SK-N-SH (cell line): ENCODE measurements at regions not wholly inside any gene's neighbourhood (a gene's known extent, or its start where the extent isn't known, plus 50 kb on each side); places are given as distances from the start of the nearest gene placed in this dataset.
"Not testable (repeated sequence)": the region's sequence is repeated elsewhere in the genome, so short reads cannot be mapped to it uniquely, and the experiment has no call there.

ENCODE experiments used
- CTCF ChIP-seq: fragments of 200-600 bp; sonication (generic); IDR thresholded peaks from 2 replicates; pipeline ENCODE4 v1.6.1; 2017; ENCODE audit warnings: antibody characterized with exemption, mild to moderate bottlenecking, moderate library complexity
- EP300 ChIP-seq, 2 experiments: IDR thresholded peaks; 2 replicates each; pipeline versions ENCODE4 v1.4.0 to v1.6.1; 2012; ENCODE audit warnings: borderline replicate concordance in 1 of 2, low read depth in 1 of 2, low read length in 1 of 2
- SIN3A ChIP-seq: IDR thresholded peaks from 2 replicates; pipeline ENCODE4 v1.6.1; 2012; ENCODE audit warnings: low read depth, mild to moderate bottlenecking, low read length, moderate library complexity, borderline replicate concordance
- TF ChIP-seq, protein P1 (sequence below): fragments of 150-350 bp; IDR thresholded peaks from 2 replicates; pipeline ENCODE4 v1.6.1; 2017; ENCODE audit warnings: antibody characterized with exemption, low read length, low read depth, borderline replicate concordance

DNA sequence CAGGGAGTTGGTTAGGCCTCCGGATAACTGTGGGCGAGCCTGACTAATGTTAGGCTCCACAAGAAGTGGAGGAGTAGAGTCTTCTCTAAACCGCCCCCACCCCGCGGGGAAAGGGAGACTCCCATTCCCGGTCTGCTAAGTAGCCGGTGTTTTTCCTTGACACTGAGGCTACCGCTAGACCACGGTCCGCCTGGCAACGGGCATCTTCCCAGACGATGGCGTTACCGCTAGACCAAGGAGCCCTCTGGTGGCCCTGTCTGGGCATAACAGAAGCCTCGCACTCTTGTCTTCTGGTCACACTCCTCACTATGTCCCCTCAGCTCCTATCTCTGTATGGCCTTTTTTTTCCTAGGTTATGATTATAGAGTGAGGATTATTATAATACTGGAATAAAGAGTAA, 1410.7 kb downstream of the UQCRFS1 start:
- TF ChIP-seq, protein P1, sequence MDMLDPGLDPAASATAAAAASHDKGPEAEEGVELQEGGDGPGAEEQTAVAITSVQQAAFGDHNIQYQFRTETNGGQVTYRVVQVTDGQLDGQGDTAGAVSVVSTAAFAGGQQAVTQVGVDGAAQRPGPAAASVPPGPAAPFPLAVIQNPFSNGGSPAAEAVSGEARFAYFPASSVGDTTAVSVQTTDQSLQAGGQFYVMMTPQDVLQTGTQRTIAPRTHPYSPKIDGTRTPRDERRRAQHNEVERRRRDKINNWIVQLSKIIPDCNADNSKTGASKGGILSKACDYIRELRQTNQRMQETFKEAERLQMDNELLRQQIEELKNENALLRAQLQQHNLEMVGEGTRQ = not testable (repeated sequence)
- not testable (repeated sequence) for TF ChIP-seq EP300 (IDR thresholded peaks at IDR 0.05; ENCODE audit: borderline replicate concordance in 1 of 2, low read depth in 1 of 2, low read length in 1 of 2); SIN3A
- TF ChIP-seq CTCF = peak; percentile 25; the same call in 1 of the 2 replicates
